Activated CD4-positive, alpha-beta T cell treated with anti-CD3 and anti-CD28 coated beads, Interleukin-10, Interleukin-2, amounts not matched to agents 100 ng/mL and 50 ng/mL, durations not matched to agents 16 hours and 8 hours (primary cell): ENCODE measurements at regions not wholly inside any gene's neighbourhood (a gene's known extent, or its start where the extent isn't known, plus 50 kb on each side); places are given as distances from the start of the nearest gene placed in this dataset.
"Not testable (repeated sequence)": the region's sequence is repeated elsewhere in the genome, so short reads cannot be mapped to it uniquely, and the experiment has no call there.

Experiments
- DNase-seq: peaks from one replicate; pipeline ENCODE4 v3.0.0-alpha.2; 2020

GRCh38 chr4:129254526-129254925 is 158.6 kb downstream of the C4orf33 start:
- DNase-seq: no peak

GRCh38 chr4:129261584-129261983 is 165.6 kb downstream of the C4orf33 start:
- no peak for DNase-seq

DNA sequence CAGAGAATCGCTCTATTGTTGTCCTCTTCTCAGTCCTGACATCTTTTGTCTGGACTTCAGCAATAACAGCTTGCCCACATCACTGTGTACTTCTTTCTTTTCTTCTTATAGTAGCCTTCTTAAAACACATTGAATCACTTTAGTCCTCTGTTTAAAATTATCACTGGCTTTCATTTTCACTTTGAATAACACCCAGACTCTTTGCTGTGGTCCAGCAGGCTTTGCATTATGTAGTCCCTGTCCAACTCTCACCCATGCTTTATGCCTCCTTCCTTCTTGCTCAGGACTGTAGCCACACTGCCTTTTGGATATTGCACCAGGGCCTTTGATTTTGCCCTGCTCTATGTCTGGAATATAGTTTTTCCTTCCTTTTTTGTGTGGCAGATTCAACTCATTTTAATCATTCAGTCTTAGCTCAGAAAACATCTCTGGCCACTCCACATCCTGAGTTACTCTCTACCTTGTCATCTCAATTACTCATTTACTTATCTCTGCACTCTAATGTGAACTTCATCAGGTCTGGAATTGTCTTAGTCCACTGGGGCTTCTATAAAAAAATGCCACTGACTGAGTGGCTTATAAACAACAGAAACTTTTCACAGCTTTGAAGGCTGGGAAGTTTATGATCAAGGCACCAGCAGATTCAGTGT is 168.2 kb downstream of the C4orf33 start:
- peak; percentile 7 for DNase-seq

DNA sequence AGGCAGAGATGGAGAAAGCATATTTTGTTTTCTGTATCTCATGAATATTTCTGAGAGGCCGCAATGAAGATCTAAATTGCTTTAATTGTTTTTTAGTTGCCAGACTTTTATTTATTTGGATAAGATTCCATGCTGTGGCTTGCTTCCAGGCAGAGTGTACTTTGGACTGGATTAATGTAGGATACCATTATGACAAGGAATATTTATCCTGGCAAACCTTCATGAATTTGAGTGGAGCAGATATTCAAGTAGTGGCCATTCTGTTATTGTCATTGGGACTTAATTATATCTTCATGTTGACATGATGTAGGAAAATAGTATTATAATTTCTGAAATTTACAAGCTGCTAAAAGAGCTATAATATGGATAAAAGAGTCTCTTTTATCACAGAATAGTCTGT is 182.9 kb downstream of the C4orf33 start:
- no peak for DNase-seq

DNA sequence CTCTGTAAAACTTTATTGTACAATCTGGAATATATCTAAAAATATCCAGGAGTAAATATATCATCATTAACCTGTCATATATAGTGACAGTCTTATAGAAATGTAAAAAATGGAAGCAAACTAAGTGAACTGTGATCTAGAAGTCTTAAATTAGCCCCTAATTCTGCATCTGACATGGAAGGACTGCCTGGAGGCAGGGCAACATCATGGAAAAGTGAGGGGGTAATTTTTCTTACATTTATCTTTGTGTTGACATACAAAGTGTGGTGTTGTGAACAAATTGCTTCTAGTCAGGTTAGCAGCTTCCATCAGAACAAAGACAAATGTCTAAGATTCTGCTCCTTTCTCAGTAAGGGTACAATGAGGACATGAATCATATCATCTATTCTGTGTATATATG is 186.3 kb downstream of the C4orf33 start:
- no peak for DNase-seq

- DNase-seq: not testable (repeated sequence)
Observed at GRCh38 chr4:129292194-129292593, 196.2 kb downstream of the C4orf33 start.

- DNase-seq: no peak
Observed at GRCh38 chr4:129314781-129315180, 218.8 kb downstream of the C4orf33 start.

DNA sequence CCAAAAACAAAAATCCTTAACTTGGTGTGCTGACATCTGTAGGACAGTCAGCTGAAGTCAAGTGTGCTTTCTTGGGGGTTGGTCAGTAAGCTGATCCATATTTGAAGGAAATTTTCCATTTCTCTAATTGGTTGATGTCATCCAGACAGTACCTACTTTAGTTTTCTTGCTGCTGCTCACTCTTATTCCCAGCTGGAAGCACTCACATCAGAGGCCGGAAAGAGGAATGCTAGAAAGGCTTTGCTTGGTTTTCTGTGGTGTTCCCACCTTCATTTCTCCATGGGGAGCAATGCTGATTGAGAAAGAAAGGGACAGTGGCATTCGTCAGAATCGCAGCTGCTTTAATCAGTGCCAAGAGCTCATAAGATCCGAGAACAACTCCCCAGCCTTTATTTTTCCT is 227.0 kb downstream of the C4orf33 start:
- no peak for DNase-seq

- DNase-seq: no peak
Observed at GRCh38 chr4:129323658-129324057, 227.7 kb downstream of the C4orf33 start.

- DNase-seq: no peak
Observed at GRCh38 chr4:129326571-129327460, 230.9 kb downstream of the C4orf33 start.

GRCh38 chr4:129327637-129328036 is 231.7 kb downstream of the C4orf33 start:
- DNase-seq: no peak

- DNase-seq: no peak
Observed at GRCh38 chr4:129328162-129328561, 232.2 kb downstream of the C4orf33 start.

GRCh38 chr4:129334136-129334535 is 238.2 kb downstream of the C4orf33 start:
- no peak for DNase-seq

GRCh38 chr4:129335276-129335675 is 239.3 kb downstream of the C4orf33 start:
- no peak for DNase-seq

DNA sequence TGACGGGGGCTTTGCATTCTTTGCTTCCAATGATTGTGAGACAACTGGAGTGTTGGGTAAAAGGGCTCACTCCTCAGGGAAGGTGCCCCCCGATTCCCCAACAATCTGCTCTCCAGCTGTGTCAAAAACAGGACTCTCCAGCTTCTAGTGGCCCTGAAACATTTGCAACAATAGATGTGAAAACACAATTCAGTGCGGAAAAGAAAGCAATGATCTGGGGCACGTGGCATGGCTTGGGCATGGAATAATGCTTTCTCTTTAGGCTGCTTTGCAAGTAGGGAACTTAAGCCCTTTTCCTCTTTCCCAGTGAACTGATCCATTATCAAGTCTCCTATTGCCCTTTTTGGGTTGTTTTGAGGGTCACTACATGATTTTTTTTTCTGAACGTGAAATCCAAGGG is 239.9 kb downstream of the C4orf33 start:
- no peak for DNase-seq

DNA sequence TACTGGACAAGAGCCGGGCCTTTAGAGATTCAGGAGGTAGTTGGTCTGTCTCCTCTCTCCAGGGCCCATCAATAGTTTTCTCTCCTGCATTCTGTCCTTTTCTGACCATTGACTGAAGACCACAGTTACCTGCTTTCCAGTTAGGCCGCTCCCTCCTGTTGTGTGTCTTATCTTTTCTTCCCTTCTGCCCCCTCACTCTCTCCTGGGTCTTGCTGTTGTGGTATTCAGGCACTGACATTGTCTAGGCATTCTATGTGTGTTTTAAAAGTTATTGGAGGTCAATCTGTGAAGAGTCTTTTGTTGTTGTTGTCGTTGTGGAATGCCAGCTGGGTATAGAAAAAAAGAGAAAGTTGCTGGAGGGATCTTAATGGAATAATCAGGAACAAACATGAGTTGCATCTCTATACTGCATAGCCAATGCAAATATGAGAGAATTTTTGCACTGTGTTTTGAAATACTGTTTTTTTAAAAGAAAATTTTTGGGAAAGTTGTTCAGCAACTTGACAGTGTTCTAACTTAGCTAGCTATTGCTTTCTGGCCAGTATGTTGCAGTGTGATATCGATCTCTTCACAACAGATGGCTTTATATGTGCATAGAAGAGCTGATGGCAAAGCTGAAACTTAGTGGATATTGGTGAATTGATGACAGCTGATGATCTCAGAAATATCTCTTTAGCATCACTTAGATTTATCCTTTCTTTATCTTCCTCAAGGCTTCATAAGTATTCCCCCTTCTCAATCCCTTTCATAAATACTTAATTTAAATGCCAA is 240.7 kb downstream of the C4orf33 start:
- no peak for DNase-seq

- no peak for DNase-seq
Observed at GRCh38 chr4:129337228-129337620, 241.3 kb downstream of the C4orf33 start.

GRCh38 chr4:129342819-129343408 is 247.0 kb downstream of the C4orf33 start:
- DNase-seq: no peak

- DNase-seq: peak; percentile 22
Observed at GRCh38 chr4:129344058-129344457, 248.1 kb downstream of the C4orf33 start.

GRCh38 chr4:129345609-129346008 is 249.7 kb downstream of the C4orf33 start:
- DNase-seq: no peak

- DNase-seq: no peak
Observed at GRCh38 chr4:129346036-129346435, 250.1 kb downstream of the C4orf33 start.

DNA sequence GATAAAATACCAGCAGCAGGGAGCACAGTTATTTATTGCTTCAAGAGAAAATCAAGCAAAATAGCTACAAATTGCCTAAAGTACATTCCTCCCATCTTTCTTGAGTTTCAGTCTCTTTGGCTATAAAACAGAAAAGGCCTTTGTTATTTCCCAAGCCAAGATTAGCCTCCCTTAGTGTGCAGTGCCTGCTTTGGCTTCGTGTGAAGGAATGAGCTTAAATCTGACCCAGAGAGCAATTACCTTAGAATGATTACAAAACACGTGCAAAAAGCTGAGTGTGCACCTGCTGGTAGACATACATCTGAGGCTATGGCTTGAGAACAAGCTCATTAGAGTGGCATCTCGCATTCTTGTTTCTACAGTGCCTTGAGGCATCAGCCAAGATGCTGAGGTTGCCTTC is 250.8 kb downstream of the C4orf33 start:
- DNase-seq: no peak
